ENCODE measurements at regions not wholly inside any gene's neighbourhood (a gene's known extent, or its start where the extent isn't known, plus 50 kb on each side); places are given as distances from the start of the nearest gene placed in this dataset.

DNA sequence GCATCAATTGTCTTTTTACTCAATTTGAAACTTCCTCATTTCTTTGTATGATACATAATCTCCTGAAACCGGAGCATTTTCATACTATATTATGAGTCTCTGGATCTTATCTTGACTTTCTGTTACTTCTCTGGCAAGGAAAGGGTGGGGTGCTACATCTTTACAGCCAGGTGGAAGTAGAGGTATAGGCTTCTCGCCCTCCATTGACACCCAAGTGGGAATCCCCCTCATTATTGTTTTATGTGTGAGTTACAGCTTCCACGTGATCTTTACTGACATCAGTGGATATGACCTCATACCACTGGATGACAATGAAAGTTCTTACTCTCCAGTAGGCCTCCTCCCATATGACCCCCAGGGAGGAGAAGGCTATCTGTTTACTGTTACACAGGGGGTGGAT, 262.1 kb upstream of the DACH1 start:
- H3K4me3 ChIP-seq (ENCODE audit: low read depth, low read length): no peak overlapping the region
- no TSS peak for BruUV-seq (replicated peaks)
- H3K4me1 Mint-ChIP-seq (ENCODE audit: low read depth, unreplicated experiment): no peaks in the 10 kb centered on the region
- H3K4me1 ChIP-seq: no peaks in the 10 kb centered on the region
- H3K9me3 ChIP-seq: no peaks in the 10 kb centered on the region
- H3K4me3 Mint-ChIP-seq (ENCODE audit: unreplicated experiment): no peak overlapping the region
- TF ChIP-seq, protein P1, sequence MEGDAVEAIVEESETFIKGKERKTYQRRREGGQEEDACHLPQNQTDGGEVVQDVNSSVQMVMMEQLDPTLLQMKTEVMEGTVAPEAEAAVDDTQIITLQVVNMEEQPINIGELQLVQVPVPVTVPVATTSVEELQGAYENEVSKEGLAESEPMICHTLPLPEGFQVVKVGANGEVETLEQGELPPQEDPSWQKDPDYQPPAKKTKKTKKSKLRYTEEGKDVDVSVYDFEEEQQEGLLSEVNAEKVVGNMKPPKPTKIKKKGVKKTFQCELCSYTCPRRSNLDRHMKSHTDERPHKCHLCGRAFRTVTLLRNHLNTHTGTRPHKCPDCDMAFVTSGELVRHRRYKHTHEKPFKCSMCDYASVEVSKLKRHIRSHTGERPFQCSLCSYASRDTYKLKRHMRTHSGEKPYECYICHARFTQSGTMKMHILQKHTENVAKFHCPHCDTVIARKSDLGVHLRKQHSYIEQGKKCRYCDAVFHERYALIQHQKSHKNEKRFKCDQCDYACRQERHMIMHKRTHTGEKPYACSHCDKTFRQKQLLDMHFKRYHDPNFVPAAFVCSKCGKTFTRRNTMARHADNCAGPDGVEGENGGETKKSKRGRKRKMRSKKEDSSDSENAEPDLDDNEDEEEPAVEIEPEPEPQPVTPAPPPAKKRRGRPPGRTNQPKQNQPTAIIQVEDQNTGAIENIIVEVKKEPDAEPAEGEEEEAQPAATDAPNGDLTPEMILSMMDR (IDR thresholded peaks at IDR 0.05; ENCODE audit: insufficient read depth in 1 of 2, low read depth in 1 of 2, low read length in 1 of 2, severe bottlenecking in 1 of 2, unreplicated experiment in 1 of 2): no peak
- H3K36me3 Mint-ChIP-seq (ENCODE audit: insufficient read depth, unreplicated experiment): no peaks in the 10 kb centered on the region
- peaks cover 3% of the 10 kb centered on the region for H3K27me3 Mint-ChIP-seq (ENCODE audit: insufficient read depth, unreplicated experiment)
- H3K36me3 ChIP-seq (ENCODE audit: control insufficient read depth, insufficient read depth, low read length): no peaks in the 10 kb centered on the region
- H3K27me3 ChIP-seq (replicated peaks; ENCODE audit: control insufficient read depth, insufficient read depth, low read length): no peaks in the 10 kb centered on the region
- H3K27ac Mint-ChIP-seq (ENCODE audit: unreplicated experiment): no peak overlapping the region
- no peak for DNase-seq
- ChIA-PET CTCF (no interaction called here), POLR2A (no interaction called here)
- H3K9me3 Mint-ChIP-seq (ENCODE audit: unreplicated experiment): no peaks in the 10 kb centered on the region
- intact Hi-C loops (cut with micrococcal nuclease; ENCODE audit: unreplicated experiment): no loop called here

DNA sequence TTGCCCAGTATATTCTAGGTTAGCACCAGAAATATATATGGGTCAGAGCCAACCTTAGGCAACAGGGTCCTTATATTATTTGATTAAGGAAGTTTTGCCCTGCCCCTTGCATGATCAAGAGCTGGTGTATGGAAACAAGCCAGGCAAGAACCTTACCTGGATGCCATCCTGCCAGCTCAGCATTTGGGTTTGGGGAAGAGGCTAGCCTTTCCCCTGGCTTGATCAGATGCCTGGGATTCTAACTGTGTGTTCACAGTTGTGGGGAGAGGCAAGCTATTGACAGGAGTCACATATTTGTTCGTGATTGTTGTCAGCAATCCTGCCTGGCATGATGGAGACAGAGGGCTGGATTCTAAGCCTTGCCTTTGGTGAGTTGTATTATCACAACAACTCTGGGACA, 260.0 kb upstream of the DACH1 start:
- intact Hi-C loops (cut with micrococcal nuclease; ENCODE audit: unreplicated experiment): no loop called here
- ChIA-PET CTCF (no interaction called here), POLR2A (no interaction called here)
- Histone ChIP-seq H3K27me3 (replicated peaks; ENCODE audit: control insufficient read depth, insufficient read depth, low read length) (no peaks in the 10 kb centered on the region), H3K36me3 (ENCODE audit: control insufficient read depth, insufficient read depth, low read length) (no peaks in the 10 kb centered on the region), H3K4me3 (ENCODE audit: low read depth, low read length) (no peak overlapping the region), H3K4me1 (no peaks in the 10 kb centered on the region), H3K9me3 (no peaks in the 10 kb centered on the region)
- no TSS peak for BruUV-seq (replicated peaks)
- no peak overlapping the region for H3K27ac Mint-ChIP-seq (ENCODE audit: unreplicated experiment)
- no peak for DNase-seq
- H3K9me3 Mint-ChIP-seq (ENCODE audit: unreplicated experiment): no peaks in the 10 kb centered on the region
- peaks cover 5% of the 10 kb centered on the region for H3K27me3 Mint-ChIP-seq (ENCODE audit: insufficient read depth, unreplicated experiment)
- no peak overlapping the region for H3K4me3 Mint-ChIP-seq (ENCODE audit: unreplicated experiment)
- no peaks in the 10 kb centered on the region for H3K4me1 Mint-ChIP-seq (ENCODE audit: low read depth, unreplicated experiment)
- no peaks in the 10 kb centered on the region for H3K36me3 Mint-ChIP-seq (ENCODE audit: insufficient read depth, unreplicated experiment)
- TF ChIP-seq, protein P1 (IDR thresholded peaks at IDR 0.05; ENCODE audit: insufficient read depth in 1 of 2, low read depth in 1 of 2, low read length in 1 of 2, severe bottlenecking in 1 of 2, unreplicated experiment in 1 of 2): no peak

DNA sequence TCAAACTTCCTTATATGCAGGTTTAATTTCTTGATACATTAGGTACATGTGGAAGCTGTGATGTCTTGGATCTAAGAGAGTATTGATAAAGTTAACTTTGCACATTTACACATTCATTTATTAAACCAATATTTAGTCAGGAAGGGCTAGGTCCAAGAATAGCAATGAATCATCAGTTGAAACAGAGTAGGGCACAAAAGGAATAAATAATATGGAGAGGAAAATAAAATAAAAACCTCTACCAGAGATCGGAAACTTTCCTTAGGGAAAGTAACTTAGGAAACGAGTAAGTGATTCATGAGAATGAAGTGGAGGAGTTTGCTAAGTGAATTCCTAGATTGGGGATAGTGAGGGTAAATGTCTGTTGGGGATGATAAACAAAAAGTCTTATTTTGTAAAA, 259.4 kb upstream of the DACH1 start:
- intact Hi-C loops (cut with micrococcal nuclease; ENCODE audit: unreplicated experiment): no loop called here
- no peaks in the 10 kb centered on the region for H3K27me3 ChIP-seq (replicated peaks; ENCODE audit: control insufficient read depth, insufficient read depth, low read length)
- H3K9me3 ChIP-seq: no peaks in the 10 kb centered on the region
- no peak for DNase-seq
- TF ChIP-seq, protein P1 (IDR thresholded peaks at IDR 0.05; ENCODE audit: insufficient read depth in 1 of 2, low read depth in 1 of 2, low read length in 1 of 2, severe bottlenecking in 1 of 2, unreplicated experiment in 1 of 2): no peak
- ChIA-PET POLR2A (no interaction called here), CTCF (no interaction called here)
- H3K4me3 Mint-ChIP-seq (ENCODE audit: unreplicated experiment): no peak overlapping the region
- BruUV-seq (replicated peaks): no TSS peak
- no peaks in the 10 kb centered on the region for H3K4me1 Mint-ChIP-seq (ENCODE audit: low read depth, unreplicated experiment)
- H3K9me3 Mint-ChIP-seq (ENCODE audit: unreplicated experiment): no peaks in the 10 kb centered on the region
- no peaks in the 10 kb centered on the region for H3K4me1 ChIP-seq
- no peaks in the 10 kb centered on the region for H3K36me3 ChIP-seq (ENCODE audit: control insufficient read depth, insufficient read depth, low read length)
- H3K27ac Mint-ChIP-seq (ENCODE audit: unreplicated experiment): no peak overlapping the region
- no peaks in the 10 kb centered on the region for H3K36me3 Mint-ChIP-seq (ENCODE audit: insufficient read depth, unreplicated experiment)
- no peak overlapping the region for H3K4me3 ChIP-seq (ENCODE audit: low read depth, low read length)
- H3K27me3 Mint-ChIP-seq (ENCODE audit: insufficient read depth, unreplicated experiment): peaks cover 5% of the 10 kb centered on the region
